Gastrocnemius medialis (tissue), 4 donors: ENCODE measurements at regions not wholly inside any gene's neighbourhood (a gene's known extent, or its start where the extent isn't known, plus 50 kb on each side); places are given as distances from the start of the nearest gene placed in this dataset.

Experiments
- ATAC-seq, 2 donors: fragments of 150-250 bp; one replicate each; pipeline ENCODE4 v1.9.1; 2016
- DNase-seq, 2 donors: peaks; one replicate each; pipeline ENCODE4 v3.0.0-alpha.2; 2019
- H3K27ac ChIP-seq, 4 donors: fragments of 200-600 bp; sonication (generic); 1 replicate in 1 of 4; 2 replicates in 3 of 4; pipeline ENCODE4 v1.5.1; 2016 to 2018; ENCODE audit warnings: mild to moderate bottlenecking in 2 of 4, moderate library complexity in 1 of 4
- H3K27me3 ChIP-seq, 3 donors: fragments of 200-600 bp; sonication (generic) in 2 of 3; 1 replicate in 1 of 3; 2 replicates in 2 of 3; pipeline versions ENCODE4 v1.5.1 to v1.6.0; 2016 to 2019; ENCODE audit warnings: mild to moderate bottlenecking in 1 of 3, moderate library complexity in 1 of 3
- H3K36me3 ChIP-seq, 2 donors: fragments of 200-600 bp; sonication (generic) in 1 of 2; one replicate each; pipeline ENCODE4 v1.5.1; 2017 to 2018
- H3K4me1 ChIP-seq, 2 donors: fragments of 200-600 bp; sonication (generic) in 1 of 2; one replicate each; pipeline ENCODE4 v1.5.1; 2016 to 2017; ENCODE audit warnings: mild to moderate bottlenecking in 2 of 2
- H3K4me3 ChIP-seq, 4 donors: fragments of 200-600 bp; sonication (generic) in 3 of 4; 1 replicate in 1 of 4; 2 replicates in 3 of 4; pipeline ENCODE4 v1.5.1; 2016 to 2019; ENCODE audit warnings: mild to moderate bottlenecking in 2 of 4
- H3K9me3 ChIP-seq, 3 donors: fragments of 200-600 bp; sonication (generic) in 2 of 3; 1 replicate in 1 of 3; 2 replicates in 2 of 3; pipeline ENCODE4 v1.5.1; 2016 to 2019
- CTCF ChIP-seq, 5 experiments: fragments of 450-650 bp in 3 of 5; fragments of 200-600 bp in 2 of 5; sonication (generic) in 2 of 5; IDR thresholded peaks in 4 of 5; conservative IDR thresholded peaks in 1 of 5; 1 replicate in 4 of 5; 2 replicates in 1 of 5; pipeline ENCODE4 v1.5.1; 2016 to 2019; ENCODE audit warnings: antibody characterized with exemption in 5 of 5, mild to moderate bottlenecking in 3 of 5, moderate library complexity in 3 of 5
- POLR2A ChIP-seq, 2 donors: fragments of 450-650 bp; IDR thresholded peaks; one replicate each; pipeline ENCODE4 v1.6.1; 2017; ENCODE audit warnings: antibody characterized with exemption in 2 of 2, mild to moderate bottlenecking in 2 of 2, moderate library complexity in 2 of 2
- in situ Hi-C, 4 donors: fragments of 200-750 bp; cut with MboI; loops; one replicate each; pipeline versions ENCODE4 v1.15.0 to v1.8.0; 2017; ENCODE audit warnings: low sequenced_read_pairs in 4 of 4
- intact Hi-C: fragments of 100-400 bp; cut with DNase I; formaldehyde crosslinking; loops from one replicate; pipeline ENCODE4 v1.15.1; 2023; ENCODE audit warnings: low total_unique reads

GRCh38 chr4:188611143-188611542 is 471.9 kb downstream of the TRIML1 start:
- no peaks in the 10 kb centered on the region for H3K9me3 ChIP-seq
- no peak for DNase-seq
- no peaks in the 10 kb centered on the region for H3K4me1 ChIP-seq
- H3K27ac ChIP-seq: no peak overlapping the region
- no peak for ATAC-seq
- intact Hi-C loops (no loop called here), in situ Hi-C loops (no loop called here)
- H3K36me3 ChIP-seq: no peaks in the 10 kb centered on the region
- no peak overlapping the region for H3K4me3 ChIP-seq
- no peak for TF ChIP-seq POLR2A (IDR thresholded peaks at IDR 0.05)
- no peak for TF ChIP-seq CTCF (IDR thresholded peaks at IDR 0.05 in 4 of 5, conservative IDR thresholded peaks at IDR 0.05 in 1 of 5)
- no peaks in the 10 kb centered on the region for H3K27me3 ChIP-seq

- intact Hi-C loops: no loop called here
These were observed 473.4 kb downstream of the TRIML1 start for GRCh38 chr4:188612659-188613058.

GRCh38 chr4:188613976-188614375 is 474.7 kb downstream of the TRIML1 start:
- in situ Hi-C loops: no loop called here
- ATAC-seq: no peak

More at GRCh38 chr4:188612659-188613058, 473.4 kb downstream of the TRIML1 start:
- H3K27me3 ChIP-seq: no peaks in the 10 kb centered on the region
- no peak for TF ChIP-seq CTCF (IDR thresholded peaks at IDR 0.05 in 4 of 5, conservative IDR thresholded peaks at IDR 0.05 in 1 of 5)
- TF ChIP-seq POLR2A (IDR thresholded peaks at IDR 0.05): no peak
- ATAC-seq (no peak), DNase-seq (no peak)
- H3K4me1 ChIP-seq: no peaks in the 10 kb centered on the region
- H3K36me3 ChIP-seq: no peaks in the 10 kb centered on the region
- in situ Hi-C loops: no loop called here
- no peak overlapping the region for H3K4me3 ChIP-seq
- H3K9me3 ChIP-seq: no peaks in the 10 kb centered on the region
- H3K27ac ChIP-seq: no peak overlapping the region

GRCh38 chr4:188619456-188620149 is 480.4 kb downstream of the TRIML1 start:
- no peak overlapping the region for H3K27ac ChIP-seq
- in situ Hi-C loops (no loop called here), intact Hi-C loops (no loop called here)
- no peaks in the 10 kb centered on the region for H3K36me3 ChIP-seq
- no peaks in the 10 kb centered on the region for H3K9me3 ChIP-seq
- ATAC-seq (no peak), DNase-seq (no peak)
- H3K4me1 ChIP-seq: no peaks in the 10 kb centered on the region
- H3K27me3 ChIP-seq: no peaks in the 10 kb centered on the region
- TF ChIP-seq POLR2A (IDR thresholded peaks at IDR 0.05) (no peak), CTCF (IDR thresholded peaks at IDR 0.05 in 4 of 5, conservative IDR thresholded peaks at IDR 0.05 in 1 of 5) (no peak)
- no peak overlapping the region for H3K4me3 ChIP-seq

More at GRCh38 chr4:188613976-188614375, 474.7 kb downstream of the TRIML1 start:
- TF ChIP-seq POLR2A (IDR thresholded peaks at IDR 0.05): no peak
- TF ChIP-seq CTCF (IDR thresholded peaks at IDR 0.05 in 4 of 5, conservative IDR thresholded peaks at IDR 0.05 in 1 of 5): no peak
- Histone ChIP-seq H3K9me3 (no peaks in the 10 kb centered on the region), H3K4me3 (no peak overlapping the region), H3K27ac (no peak overlapping the region), H3K36me3 (no peaks in the 10 kb centered on the region), H3K27me3 (no peaks in the 10 kb centered on the region), H3K4me1 (no peaks in the 10 kb centered on the region)
- intact Hi-C loops: no loop called here
- DNase-seq: no peak

GRCh38 chr4:188620608-188621007 is 481.4 kb downstream of the TRIML1 start:
- no peaks in the 10 kb centered on the region for H3K27me3 ChIP-seq
- H3K4me1 ChIP-seq: no peaks in the 10 kb centered on the region
- TF ChIP-seq POLR2A (IDR thresholded peaks at IDR 0.05): no peak
- TF ChIP-seq CTCF (IDR thresholded peaks at IDR 0.05 in 4 of 5, conservative IDR thresholded peaks at IDR 0.05 in 1 of 5): no peak
- DNase-seq (no peak), ATAC-seq (no peak)
- H3K36me3 ChIP-seq: no peaks in the 10 kb centered on the region
- in situ Hi-C loops: no loop called here
- no peak overlapping the region for H3K27ac ChIP-seq
- intact Hi-C loops: no loop called here
- H3K4me3 ChIP-seq: no peak overlapping the region
- no peaks in the 10 kb centered on the region for H3K9me3 ChIP-seq
